ENCODE measurements at regions not wholly inside any gene's neighbourhood (a gene's known extent, or its start where the extent isn't known, plus 50 kb on each side); places are given as distances from the start of the nearest gene placed in this dataset.

GRCh38 chr9:89661956-89662717 is 57.3 kb downstream of the GADD45G start (continued):
- TF ChIP-seq MAFK (IDR thresholded peaks at IDR 0.05; ENCODE audit: low read depth, low read length), result no peak
- TF ChIP-seq TAF1 (IDR thresholded peaks at IDR 0.05; ENCODE audit: low read depth, low read length), result no peak
- TF ChIP-seq ATF2 (IDR thresholded peaks at IDR 0.05; ENCODE audit: low read length), result no peak
- no peak for TF ChIP-seq JUN (IDR thresholded peaks at IDR 0.05; ENCODE audit: low read depth, low read length)
- TF ChIP-seq SP1 (IDR thresholded peaks at IDR 0.05; ENCODE audit: low read depth, low read length), result peak; percentile 98
- no peak for TF ChIP-seq CHD1 (IDR thresholded peaks at IDR 0.05; ENCODE audit: low read depth, low read length)
- no peak for TF ChIP-seq POLR2A (IDR thresholded peaks at IDR 0.05; ENCODE audit: control extremely low read depth in 1 of 2, low read depth in 2 of 2, low read length in 2 of 2)
- peak; percentile 91 for TF ChIP-seq CHD2 (IDR thresholded peaks at IDR 0.05; ENCODE audit: low read length)
- TF ChIP-seq BCL11A (IDR thresholded peaks at IDR 0.05; ENCODE audit: low read depth in 2 of 2, low read length in 2 of 2), result no peak
- TF ChIP-seq CTBP2 (IDR thresholded peaks at IDR 0.05; ENCODE audit: borderline replicate concordance, insufficient read depth, insufficient read length, low read length), result no peak
- no peak for TF ChIP-seq KDM4A (IDR thresholded peaks at IDR 0.05; ENCODE audit: low read depth, low read length, severe bottlenecking)
- no peak for TF ChIP-seq BRCA1 (IDR thresholded peaks at IDR 0.05; ENCODE audit: low read depth, low read length)
- no peak for TF ChIP-seq TCF12 (IDR thresholded peaks at IDR 0.05; ENCODE audit: low read depth, low read length)
- peak; percentile 77 for TF ChIP-seq MAX (IDR thresholded peaks at IDR 0.05)
- TF ChIP-seq SP4 (IDR thresholded peaks at IDR 0.05; ENCODE audit: low read length), result no peak
- no peak for TF ChIP-seq TAF7 (optimal IDR thresholded peaks at IDR 0.05; ENCODE audit: borderline replicate concordance, low read depth, low read length)
- no peak for TF ChIP-seq GABPA (IDR thresholded peaks at IDR 0.05; ENCODE audit: borderline replicate concordance, insufficient read depth, low read length)
- no peak for TF ChIP-seq RFX5 (IDR thresholded peaks at IDR 0.05; ENCODE audit: borderline replicate concordance, low read depth, low read length)
- no peak for TF ChIP-seq POLR2AphosphoS5 (IDR thresholded peaks at IDR 0.05; ENCODE audit: low read depth, low read length)
- TF ChIP-seq ATF3 (IDR thresholded peaks at IDR 0.05; ENCODE audit: insufficient read depth, low read depth, low read length), result no peak
- no peak for TF ChIP-seq TEAD4 (IDR thresholded peaks at IDR 0.05; ENCODE audit: low read depth, low read length)
- no peak for TF ChIP-seq GTF2F1 (IDR thresholded peaks at IDR 0.05; ENCODE audit: borderline replicate concordance, low read depth, low read length)
- no peak for TF ChIP-seq SUZ12 (IDR thresholded peaks at IDR 0.05; ENCODE audit: low read length)
- TF ChIP-seq SRF (IDR thresholded peaks at IDR 0.05; ENCODE audit: low read depth, low read length), result no peak
- TF ChIP-seq CEBPB (IDR thresholded peaks at IDR 0.05; ENCODE audit: low read depth, low read length), result peak; percentile 51; the same call in 1 of the 2 replicates

All from H1 (cell line).